ENCODE measurements at regions not wholly inside any gene's neighbourhood (a gene's known extent, or its start where the extent isn't known, plus 50 kb on each side); places are given as distances from the start of the nearest gene placed in this dataset.

DNA sequence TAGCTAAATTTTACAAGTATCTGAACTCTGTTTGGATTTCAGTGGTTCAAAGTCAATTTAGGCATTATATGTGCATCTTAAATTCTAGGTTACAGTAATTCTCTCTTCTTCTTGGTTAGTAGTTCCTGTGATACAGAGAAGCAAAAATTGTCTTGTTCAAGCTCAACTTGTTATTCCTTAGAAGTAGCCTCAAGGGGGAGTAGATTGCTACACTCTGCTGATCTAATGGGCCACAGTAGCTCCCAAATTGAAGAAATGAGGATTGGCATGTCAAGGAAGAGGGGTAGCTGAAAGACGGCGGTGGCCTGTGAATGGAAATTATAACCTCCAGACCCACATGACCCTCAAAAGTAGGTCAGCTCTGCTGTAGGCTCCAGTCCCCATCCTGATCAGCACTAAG, 334.7 kb downstream of the HRH4 start:
- H3K4me1 ChIP-seq (ENCODE audit: insufficient read depth, low read length): peaks cover 18% of the 10 kb centered on the region
- H3K9me3 ChIP-seq (ENCODE audit: insufficient read depth, low read depth, low read length): no peaks in the 10 kb centered on the region
- 94% methylated on average over 2 of the region's 2 CpGs for WGBS
- no peak overlapping the region for H3K4me3 ChIP-seq (ENCODE audit: low read length)
- no peak overlapping the region for H3K9ac ChIP-seq (ENCODE audit: low read depth, low read length)
- H3K27ac ChIP-seq (ENCODE audit: low read depth, low read length): no peak overlapping the region
- H3K27me3 ChIP-seq (ENCODE audit: insufficient read depth, low read length): no peaks in the 10 kb centered on the region
- H3K36me3 ChIP-seq (ENCODE audit: insufficient read depth, low read length): no peaks in the 10 kb centered on the region

DNA sequence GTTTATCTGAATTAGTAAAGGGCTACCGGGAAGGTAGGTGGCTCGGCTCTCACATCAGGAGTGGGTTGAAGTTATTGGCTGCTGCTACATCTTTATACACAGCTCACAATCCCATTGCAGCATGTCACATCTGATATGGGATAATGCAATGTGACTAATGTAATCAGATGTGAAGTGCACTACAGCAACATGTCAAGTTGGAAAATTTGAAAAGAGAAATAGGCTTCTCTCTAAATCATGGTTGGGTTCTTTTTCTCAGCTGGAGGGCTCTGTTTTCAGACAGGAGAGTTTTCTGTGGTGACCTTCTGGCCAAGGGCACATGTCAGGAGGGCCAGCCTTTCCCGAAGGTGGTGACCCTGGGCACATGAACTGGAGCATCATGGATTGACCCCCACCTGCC, 337.5 kb downstream of the HRH4 start:
- H3K4me1 ChIP-seq (ENCODE audit: insufficient read depth, low read length): peaks cover 8% of the 10 kb centered on the region; the same call in 1 of the 2 replicates
- WGBS: 92% methylated on average over 3 of the region's 3 CpGs
- H3K27ac ChIP-seq (ENCODE audit: low read depth, low read length): no peak overlapping the region
- no peaks in the 10 kb centered on the region for H3K36me3 ChIP-seq (ENCODE audit: insufficient read depth, low read length)
- no peak overlapping the region for H3K4me3 ChIP-seq (ENCODE audit: low read length)
- H3K27me3 ChIP-seq (ENCODE audit: insufficient read depth, low read length): no peaks in the 10 kb centered on the region
- H3K9ac ChIP-seq (ENCODE audit: low read depth, low read length): no peak overlapping the region
- H3K9me3 ChIP-seq (ENCODE audit: insufficient read depth, low read depth, low read length): peaks cover 8% of the 10 kb centered on the region; the same call in 1 of the 2 replicates

DNA sequence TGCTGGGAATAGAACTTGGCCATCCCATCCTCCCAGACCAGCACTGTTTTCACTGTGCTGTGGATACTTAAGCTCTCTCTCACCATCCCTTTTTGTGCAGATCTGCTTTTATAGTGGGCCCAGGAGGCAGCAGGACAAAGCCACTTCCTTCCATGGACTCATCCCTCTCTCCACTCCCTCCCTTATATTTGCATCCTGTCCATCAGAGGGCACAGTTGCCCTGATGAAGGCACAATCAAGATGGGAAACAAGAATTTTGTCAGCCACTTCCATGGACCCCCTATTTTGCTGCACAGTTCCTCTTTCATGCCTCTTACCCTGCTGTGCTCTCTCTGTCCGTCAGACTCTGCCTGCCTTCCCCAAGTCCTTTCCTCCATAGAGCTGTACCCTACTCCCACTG, 338.7 kb downstream of the HRH4 start:
- WGBS: 63% methylated on average over 1 of the region's 1 CpG
- Histone ChIP-seq H3K9me3 (ENCODE audit: insufficient read depth, low read depth, low read length) (peaks cover 8% of the 10 kb centered on the region; the same call in 1 of the 2 replicates), H3K9ac (ENCODE audit: low read depth, low read length) (no peak overlapping the region), H3K4me3 (ENCODE audit: low read length) (no peak overlapping the region), H3K27me3 (ENCODE audit: insufficient read depth, low read length) (no peaks in the 10 kb centered on the region), H3K4me1 (ENCODE audit: insufficient read depth, low read length) (peaks cover 8% of the 10 kb centered on the region; the same call in 1 of the 2 replicates), H3K27ac (ENCODE audit: low read depth, low read length) (no peak overlapping the region), H3K36me3 (ENCODE audit: insufficient read depth, low read length) (no peaks in the 10 kb centered on the region)

DNA sequence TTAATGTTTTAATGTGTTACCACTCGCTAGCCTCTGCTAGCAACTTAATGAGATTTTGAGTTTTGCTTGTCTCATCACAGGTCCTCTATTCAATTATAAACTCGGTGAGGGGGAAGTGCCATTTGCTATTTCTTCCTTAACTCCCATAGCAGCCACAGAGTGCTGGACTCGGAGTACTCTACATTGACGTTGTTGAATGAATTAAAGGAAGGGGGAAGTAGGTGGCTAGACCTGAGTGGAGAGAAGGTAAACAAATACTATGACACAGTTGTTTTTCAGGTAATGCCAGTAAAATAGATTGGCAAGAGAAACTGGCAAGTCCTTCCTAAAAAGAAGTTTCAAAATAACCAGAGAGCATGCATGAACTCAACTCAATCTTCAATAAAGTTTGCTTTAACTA, 339.3 kb downstream of the HRH4 start:
- WGBS: 78% methylated on average over 4 of the region's 4 CpGs
- Histone ChIP-seq H3K36me3 (ENCODE audit: insufficient read depth, low read length) (no peaks in the 10 kb centered on the region), H3K27me3 (ENCODE audit: insufficient read depth, low read length) (no peaks in the 10 kb centered on the region), H3K4me1 (ENCODE audit: insufficient read depth, low read length) (peaks cover 8% of the 10 kb centered on the region; the same call in 1 of the 2 replicates), H3K4me3 (ENCODE audit: low read length) (no peak overlapping the region), H3K27ac (ENCODE audit: low read depth, low read length) (no peak overlapping the region), H3K9ac (ENCODE audit: low read depth, low read length) (no peak overlapping the region), H3K9me3 (ENCODE audit: insufficient read depth, low read depth, low read length) (peaks cover 8% of the 10 kb centered on the region; the same call in 1 of the 2 replicates)

DNA sequence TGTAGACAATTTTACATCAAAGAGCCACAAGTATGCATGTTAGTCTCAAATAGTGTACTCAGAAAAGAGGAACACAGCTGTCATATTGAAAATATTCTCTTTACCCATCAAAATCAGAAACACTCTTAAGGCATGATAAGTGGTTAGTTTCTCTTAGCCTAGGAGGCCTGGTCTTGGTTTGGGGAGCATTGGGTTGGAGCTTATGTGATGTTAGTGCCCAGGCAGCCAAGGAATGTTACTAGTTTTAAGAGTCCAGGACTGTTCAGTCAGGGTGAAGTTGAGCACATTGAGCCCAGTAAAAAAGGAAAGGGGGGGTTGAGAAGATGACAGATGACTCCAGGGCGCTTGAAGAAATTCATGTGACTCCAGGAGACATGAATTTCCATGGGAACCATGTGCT, 340.6 kb downstream of the HRH4 start:
- Histone ChIP-seq H3K27ac (ENCODE audit: low read depth, low read length) (no peak overlapping the region), H3K4me1 (ENCODE audit: insufficient read depth, low read length) (peaks cover 8% of the 10 kb centered on the region; the same call in 1 of the 2 replicates), H3K27me3 (ENCODE audit: insufficient read depth, low read length) (no peaks in the 10 kb centered on the region), H3K4me3 (ENCODE audit: low read length) (no peak overlapping the region), H3K9ac (ENCODE audit: low read depth, low read length) (no peak overlapping the region), H3K9me3 (ENCODE audit: insufficient read depth, low read depth, low read length) (peaks cover 8% of the 10 kb centered on the region; the same call in 1 of the 2 replicates), H3K36me3 (ENCODE audit: insufficient read depth, low read length) (no peaks in the 10 kb centered on the region)
- WGBS: 87% methylated on average over 1 of the region's 1 CpG

DNA sequence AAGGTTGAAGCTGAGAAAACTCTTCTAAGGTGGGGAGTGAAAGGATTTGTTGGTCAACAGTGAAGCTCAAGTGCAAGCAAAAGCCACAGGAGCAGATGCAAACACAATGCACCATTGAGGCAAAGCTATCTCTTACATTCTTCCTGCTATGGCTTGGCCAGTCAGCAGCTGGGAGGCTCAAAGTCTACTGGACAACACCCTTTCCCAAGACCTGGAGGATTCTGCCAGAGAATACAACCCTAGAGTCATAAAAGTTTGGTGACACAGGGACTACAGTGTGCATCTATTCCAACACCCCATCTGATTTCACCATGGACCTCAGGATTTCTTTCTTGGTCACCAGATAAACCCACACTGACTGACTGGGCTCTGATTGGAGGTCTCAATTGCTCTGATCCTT, 342.0 kb downstream of the HRH4 start:
- Histone ChIP-seq H3K4me3 (ENCODE audit: low read length) (no peak overlapping the region), H3K9me3 (ENCODE audit: insufficient read depth, low read depth, low read length) (peaks cover 8% of the 10 kb centered on the region; the same call in 1 of the 2 replicates), H3K27ac (ENCODE audit: low read depth, low read length) (no peak overlapping the region), H3K4me1 (ENCODE audit: insufficient read depth, low read length) (peaks cover 8% of the 10 kb centered on the region; the same call in 1 of the 2 replicates), H3K9ac (ENCODE audit: low read depth, low read length) (no peak overlapping the region), H3K27me3 (ENCODE audit: insufficient read depth, low read length) (no peaks in the 10 kb centered on the region), H3K36me3 (ENCODE audit: insufficient read depth, low read length) (no peaks in the 10 kb centered on the region)

DNA sequence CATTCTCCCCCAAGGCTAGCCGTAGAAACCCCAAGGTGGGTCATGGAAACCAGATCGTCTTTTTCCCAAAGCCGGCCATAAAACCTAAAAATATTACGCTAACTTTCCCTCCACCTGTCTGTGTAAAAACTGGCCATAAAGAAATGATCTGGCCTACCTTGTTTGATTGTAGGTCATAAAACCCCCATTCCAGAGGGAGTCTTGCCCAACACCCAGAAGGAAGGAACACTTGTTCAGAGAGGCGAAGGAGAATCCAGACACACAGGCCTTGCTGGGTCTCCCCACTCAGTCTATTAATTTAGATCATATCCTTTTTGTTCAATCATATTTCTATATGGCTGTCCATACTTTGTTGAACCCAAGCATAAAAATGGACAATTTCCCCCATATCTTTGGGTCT, 344.7 kb downstream of the HRH4 start:
- no peak overlapping the region for H3K4me3 ChIP-seq (ENCODE audit: low read length)
- H3K9ac ChIP-seq (ENCODE audit: low read depth, low read length): no peak overlapping the region
- H3K27ac ChIP-seq (ENCODE audit: low read depth, low read length): no peak overlapping the region
- H3K9me3 ChIP-seq (ENCODE audit: insufficient read depth, low read depth, low read length): peaks cover 12% of the 10 kb centered on the region
- H3K27me3 ChIP-seq (ENCODE audit: insufficient read depth, low read length): no peaks in the 10 kb centered on the region
- H3K36me3 ChIP-seq (ENCODE audit: insufficient read depth, low read length): no peaks in the 10 kb centered on the region
- WGBS: 97% methylated on average over 5 of the region's 5 CpGs
- H3K4me1 ChIP-seq (ENCODE audit: insufficient read depth, low read length): no peaks in the 10 kb centered on the region

DNA sequence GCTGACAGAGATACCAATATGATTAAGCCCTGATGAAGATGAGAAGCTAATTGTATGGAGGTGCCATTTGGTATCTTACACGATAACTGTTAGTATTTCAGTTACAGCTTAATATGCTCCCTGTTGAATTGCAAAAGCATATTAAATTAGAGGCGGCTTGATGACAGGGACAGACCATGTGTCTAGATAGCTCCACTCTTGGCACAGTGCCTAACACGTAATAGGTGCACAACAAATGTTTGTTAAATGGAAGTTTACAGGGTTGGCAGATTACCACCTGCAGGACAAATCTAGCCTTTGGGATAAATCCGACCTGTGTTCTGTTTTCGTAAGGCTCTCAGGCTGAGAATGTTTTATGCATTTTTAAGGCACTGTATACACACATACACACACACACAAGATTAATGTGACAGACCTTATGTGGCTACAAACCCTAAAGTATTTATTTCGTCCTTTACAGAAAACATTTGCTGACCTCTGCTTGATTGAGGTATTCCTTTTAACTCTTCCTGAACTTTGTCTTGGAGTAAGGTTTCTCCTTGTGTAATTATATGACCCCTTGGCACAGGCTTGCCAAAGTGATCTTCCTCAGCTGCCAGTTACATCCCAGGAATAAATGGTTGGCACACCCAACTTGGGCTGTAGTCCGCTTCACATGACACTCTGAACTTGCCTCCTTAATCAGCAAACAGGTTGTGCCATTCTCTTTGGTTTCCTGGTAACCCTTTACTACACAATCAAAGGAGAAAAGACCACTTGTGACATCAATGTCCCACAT, 348.9 kb downstream of the HRH4 start:
- H3K9me3 ChIP-seq (ENCODE audit: insufficient read depth, low read depth, low read length): peaks cover 4% of the 10 kb centered on the region; the same call in 1 of the 2 replicates
- peaks cover 2% of the 10 kb centered on the region for H3K4me1 ChIP-seq (ENCODE audit: insufficient read depth, low read length)
- no peak overlapping the region for H3K9ac ChIP-seq (ENCODE audit: low read depth, low read length)
- WGBS: 95% methylated on average over 7 of the region's 7 CpGs
- H3K27ac ChIP-seq (ENCODE audit: low read depth, low read length): no peak overlapping the region
- H3K4me3 ChIP-seq (ENCODE audit: low read length): no peak overlapping the region
- no peaks in the 10 kb centered on the region for H3K36me3 ChIP-seq (ENCODE audit: insufficient read depth, low read length)
- no peaks in the 10 kb centered on the region for H3K27me3 ChIP-seq (ENCODE audit: insufficient read depth, low read length)

DNA sequence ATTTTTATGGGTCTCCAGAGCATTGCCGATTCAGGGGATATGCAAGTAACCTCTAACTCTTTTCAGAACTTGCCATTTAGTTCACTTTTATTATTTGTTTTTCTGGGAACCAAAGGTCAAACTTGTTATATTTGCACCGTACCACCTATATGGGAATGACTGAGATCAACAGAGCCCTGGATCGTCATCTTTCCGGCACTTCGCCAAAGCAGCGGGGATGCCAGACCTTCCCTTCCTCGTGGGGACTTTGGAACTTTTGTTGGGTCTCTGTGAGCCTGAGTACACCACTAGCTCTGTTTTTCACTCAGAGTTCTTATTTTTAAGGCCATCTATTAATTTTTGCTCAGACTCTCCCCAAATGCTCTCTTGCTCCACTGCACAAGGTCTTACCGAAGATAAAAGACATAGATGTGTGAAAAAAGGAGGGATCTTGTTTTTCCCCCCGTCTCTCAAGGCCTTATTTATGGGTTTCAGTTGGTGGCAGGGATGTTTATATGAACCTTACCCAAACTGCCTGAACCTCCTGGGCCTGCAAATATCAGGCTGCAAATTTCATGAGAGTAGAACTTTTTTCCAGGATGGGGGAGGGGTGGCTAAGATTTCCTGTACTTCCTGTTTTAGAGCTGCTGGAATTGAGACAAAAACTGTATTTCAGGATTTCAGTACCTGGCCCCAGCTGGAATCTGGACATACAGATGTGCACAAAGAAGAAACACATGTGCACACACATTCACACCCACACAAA, 350.3 kb downstream of the HRH4 start:
- no peak overlapping the region for H3K9ac ChIP-seq (ENCODE audit: low read depth, low read length)
- no peaks in the 10 kb centered on the region for H3K27me3 ChIP-seq (ENCODE audit: insufficient read depth, low read length)
- H3K4me1 ChIP-seq (ENCODE audit: insufficient read depth, low read length): peaks cover 16% of the 10 kb centered on the region
- no peaks in the 10 kb centered on the region for H3K36me3 ChIP-seq (ENCODE audit: insufficient read depth, low read length)
- H3K9me3 ChIP-seq (ENCODE audit: insufficient read depth, low read depth, low read length): peaks cover 4% of the 10 kb centered on the region; the same call in 1 of the 2 replicates
- WGBS: 97% methylated on average over 9 of the region's 9 CpGs
- no peak overlapping the region for H3K27ac ChIP-seq (ENCODE audit: low read depth, low read length)
- H3K4me3 ChIP-seq (ENCODE audit: low read length): no peak overlapping the region

DNA sequence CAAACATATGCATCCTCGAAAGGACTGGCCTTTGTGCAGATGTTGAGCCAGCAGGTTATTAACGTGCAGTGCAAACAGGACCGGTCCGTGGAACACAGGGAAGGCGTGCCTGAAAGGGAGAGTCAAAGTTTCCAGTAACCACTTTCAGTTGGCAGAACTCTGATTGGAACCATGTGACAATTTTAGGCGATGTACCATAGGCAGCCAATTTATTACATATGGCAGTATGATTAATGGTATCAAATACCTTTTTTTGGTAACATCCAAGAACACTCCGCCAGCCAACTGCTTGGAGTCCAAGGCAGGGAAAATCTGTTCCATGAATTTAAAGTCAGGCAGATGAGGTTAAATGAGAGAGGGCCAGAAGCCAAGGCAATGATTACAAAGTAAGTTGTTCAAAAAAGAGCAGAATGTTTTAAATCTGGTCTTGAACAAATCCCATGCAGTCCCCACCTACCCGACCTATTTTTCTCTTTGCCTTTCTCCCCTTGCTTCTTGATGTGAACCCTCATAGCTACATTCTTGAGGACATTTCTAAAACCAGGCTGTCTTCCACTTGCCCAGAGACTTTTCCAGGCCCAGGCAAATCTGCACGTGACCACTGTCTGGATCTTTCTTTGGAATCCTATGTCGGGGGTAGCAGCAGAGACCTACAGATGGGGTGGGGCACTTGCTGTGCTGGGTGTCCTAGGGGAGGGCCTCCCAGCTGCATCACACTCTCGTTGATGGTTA, 351.7 kb downstream of the HRH4 start:
- H3K9ac ChIP-seq (ENCODE audit: low read depth, low read length): no peak overlapping the region
- peaks cover 23% of the 10 kb centered on the region for H3K4me1 ChIP-seq (ENCODE audit: insufficient read depth, low read length)
- no peaks in the 10 kb centered on the region for H3K27me3 ChIP-seq (ENCODE audit: insufficient read depth, low read length)
- WGBS: 92% methylated on average over 11 of the region's 11 CpGs
- H3K36me3 ChIP-seq (ENCODE audit: insufficient read depth, low read length): no peaks in the 10 kb centered on the region
- peaks cover 4% of the 10 kb centered on the region; the same call in 1 of the 2 replicates for H3K9me3 ChIP-seq (ENCODE audit: insufficient read depth, low read depth, low read length)
- no peak overlapping the region for H3K4me3 ChIP-seq (ENCODE audit: low read length)
- no peak overlapping the region for H3K27ac ChIP-seq (ENCODE audit: low read depth, low read length)

DNA sequence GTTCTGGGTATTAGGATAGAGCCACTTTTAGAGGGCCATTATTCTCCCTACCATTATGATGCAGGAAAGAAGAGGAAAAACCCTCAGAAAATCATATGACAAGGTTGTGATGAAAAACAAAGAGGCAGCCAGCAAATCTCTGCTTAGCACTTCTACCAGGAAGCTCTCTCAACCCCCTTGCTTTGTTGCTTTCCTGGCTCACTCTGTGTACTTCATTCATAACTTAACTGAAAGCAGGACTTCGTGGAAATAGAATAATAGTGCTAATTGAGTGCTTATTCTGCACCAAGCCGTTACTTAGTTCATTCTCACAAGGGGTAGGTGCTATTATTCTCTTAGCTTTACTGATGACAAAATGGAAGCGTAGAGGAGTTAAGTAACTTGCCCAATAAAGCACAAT, 354.1 kb downstream of the HRH4 start:
- Histone ChIP-seq H3K27me3 (ENCODE audit: insufficient read depth, low read length) (no peaks in the 10 kb centered on the region), H3K36me3 (ENCODE audit: insufficient read depth, low read length) (no peaks in the 10 kb centered on the region), H3K9ac (ENCODE audit: low read depth, low read length) (no peak overlapping the region), H3K4me1 (ENCODE audit: insufficient read depth, low read length) (peaks cover 42% of the 10 kb centered on the region), H3K4me3 (ENCODE audit: low read length) (no peak overlapping the region), H3K27ac (ENCODE audit: low read depth, low read length) (peak overlapping the region; percentile 17; the same call in 1 of the 2 replicates), H3K9me3 (ENCODE audit: insufficient read depth, low read depth, low read length) (no peaks in the 10 kb centered on the region)
- 69% methylated on average over 3 of the region's 3 CpGs for WGBS

All from HUES64 (cell line).